IMR-90 (cell line): ENCODE measurements at regions not wholly inside any gene's neighbourhood (a gene's known extent, or its start where the extent isn't known, plus 50 kb on each side); places are given as distances from the start of the nearest gene placed in this dataset.

Experiments
- ATAC-seq: fragments of 200-7000 bp; cut with Tn5 transposase; 2 replicates; pipeline ENCODE4 v1.9.1; 2020; ENCODE audit warnings: low read depth, mild to moderate bottlenecking, moderate library complexity
- BruUV-seq: library from RNA; stranded (reverse); fragments of 400-500 nt; replicated peaks from 2 replicates; lab custom pipeline; 2021; lab: Mats Ljungman, UMichigan
- CTCF ChIA-PET: fragments of 300-600 bp; formaldehyde crosslinking; extraction: SDS; loops from one replicate; lab custom pipeline; 2021; ENCODE audit warnings: antibody characterized with exemption; lab: Yijun Ruan, JAX
- POLR2A ChIA-PET: fragments of 300-600 bp; sonication (Branson Sonifier 250); formaldehyde crosslinking; loops from one replicate; lab custom pipeline; 2022; ENCODE audit warnings: antibody characterized with exemption; ENCODE audit not compliant: unreplicated experiment; lab: Charles Lee
- DNase-seq: peaks from one replicate; pipeline ENCODE4 v3.0.0; 2013
- H2AFZ ChIP-seq: replicated peaks from 2 replicates; pipeline ENCODE3; 2013; ENCODE audit warnings: low read length, mild to moderate bottlenecking; ENCODE audit not compliant: poor library complexity
- H2AK5ac ChIP-seq: 2 replicates; pipeline ENCODE4 v1.6.1; 2013; ENCODE audit warnings: low read depth, low read length, inconsistent platforms
- H2AK9ac ChIP-seq: replicated peaks from 2 replicates; pipeline ENCODE3; 2013; ENCODE audit warnings: mild to moderate bottlenecking, low read depth, low read length, moderate library complexity; ENCODE audit not compliant: poor library complexity
- H2BK120ac ChIP-seq: 2 replicates; pipeline ENCODE4 v1.6.1; 2013; ENCODE audit warnings: low read depth, low read length, inconsistent platforms
- H2BK15ac ChIP-seq: 3 replicates; pipeline ENCODE4 v1.6.1; 2013; ENCODE audit warnings: low read depth, low read length, inconsistent platforms
- H2BK20ac ChIP-seq: 2 replicates; pipeline ENCODE4 v1.6.1; 2013; ENCODE audit warnings: low read depth, mild to moderate bottlenecking, inconsistent platforms, low read length, moderate library complexity
- H2BK5ac ChIP-seq: 2 replicates; pipeline ENCODE4 v1.6.1; 2013; ENCODE audit warnings: mild to moderate bottlenecking, low read depth, low read length, inconsistent platforms; ENCODE audit not compliant: poor library complexity, severe bottlenecking
- H3K14ac ChIP-seq: replicated peaks from 2 replicates; pipeline ENCODE4 v1.6.1; 2013; ENCODE audit warnings: low read depth, low read length, inconsistent platforms
- H3K18ac ChIP-seq: 2 replicates; pipeline ENCODE4 v1.6.1; 2013; ENCODE audit warnings: low read depth, low read length, control low read depth
- H3K23ac ChIP-seq: 2 replicates; pipeline ENCODE4 v1.6.1; 2013; ENCODE audit warnings: low read depth, low read length, inconsistent platforms
- H3K27ac ChIP-seq: 2 replicates; pipeline ENCODE4 v1.5.1; 2013; ENCODE audit warnings: mild to moderate bottlenecking, control low read depth, low read length; ENCODE audit not compliant: insufficient read depth
- H3K27me3 ChIP-seq: 2 replicates; pipeline ENCODE4 v1.6.1; 2013; ENCODE audit warnings: low read length; ENCODE audit not compliant: control insufficient read depth, insufficient read depth
- H3K36me3 ChIP-seq: 2 replicates; pipeline ENCODE4 v1.6.1; 2013; ENCODE audit warnings: low read length, mixed read lengths; ENCODE audit not compliant: control insufficient read depth, insufficient read depth
- H3K4ac ChIP-seq: 2 replicates; pipeline ENCODE4 v1.6.1; 2013; ENCODE audit warnings: low read depth, low read length, inconsistent platforms
- H3K4me1 ChIP-seq: 2 replicates; pipeline ENCODE4 v1.6.1; 2013; ENCODE audit warnings: low read length, mixed read lengths; ENCODE audit not compliant: control insufficient read depth, insufficient read depth
- H3K4me2 ChIP-seq: 2 replicates; pipeline ENCODE4 v1.6.1; 2013; ENCODE audit warnings: low read depth, mild to moderate bottlenecking, control low read depth, low read length, moderate library complexity
- H3K4me3 ChIP-seq: 2 replicates; pipeline ENCODE4 v1.5.1; 2013; ENCODE audit warnings: low read depth, mild to moderate bottlenecking, control low read depth, low read length, moderate library complexity; ENCODE audit not compliant: insufficient read depth
- H3K56ac ChIP-seq: 2 replicates; pipeline ENCODE4 v1.6.1; 2013; ENCODE audit warnings: low read length, inconsistent platforms; ENCODE audit not compliant: insufficient read depth; ENCODE audit errors: extremely low read depth
- H3K79me1 ChIP-seq, 2 experiments: 2 replicates each; pipeline ENCODE4 v1.6.1; 2013; ENCODE audit warnings: low read length in 2 of 2, inconsistent platforms in 1 of 2, low read depth in 1 of 2
- H3K9ac ChIP-seq: 2 replicates; pipeline ENCODE4 v1.6.1; 2013; ENCODE audit warnings: low read depth, low read length, control low read depth
- H3K9me1 ChIP-seq: 2 replicates; pipeline ENCODE4 v1.6.1; 2013; ENCODE audit warnings: low read length, inconsistent platforms; ENCODE audit not compliant: insufficient read depth
- H3K9me3 ChIP-seq: 2 replicates; pipeline ENCODE4 v1.6.1; 2013; ENCODE audit warnings: low read length; ENCODE audit not compliant: control insufficient read depth, insufficient read depth
- H4K20me1 ChIP-seq: 2 replicates; pipeline ENCODE4 v1.6.1; 2013; ENCODE audit warnings: low read length, inconsistent platforms; ENCODE audit not compliant: insufficient read depth
- H4K5ac ChIP-seq: 2 replicates; pipeline ENCODE4 v1.6.1; 2013; ENCODE audit warnings: mild to moderate bottlenecking, low read depth, low read length, control low read depth
- H4K8ac ChIP-seq, 2 experiments: 2 replicates each; pipeline ENCODE4 v1.6.1; 2013; ENCODE audit warnings: low read depth in 2 of 2, low read length in 2 of 2, control low read depth in 1 of 2, inconsistent platforms in 1 of 2
- H4K91ac ChIP-seq: 2 replicates; pipeline ENCODE4 v1.6.1; 2013; ENCODE audit warnings: low read depth, low read length, inconsistent platforms; ENCODE audit not compliant: insufficient read depth
- BHLHE40 ChIP-seq: fragments of 150-350 bp; IDR thresholded peaks from 2 replicates; pipeline ENCODE4 v1.6.1; 2016; ENCODE audit warnings: mild to moderate bottlenecking, low read depth, low read length
- CEBPB ChIP-seq: IDR thresholded peaks from 2 replicates; pipeline ENCODE4 v1.6.1; 2012; ENCODE audit warnings: low read depth, low read length, improper control_type of control experiment
- CHD1 ChIP-seq: IDR thresholded peaks from 2 replicates; pipeline ENCODE4 v1.6.1; 2012; ENCODE audit warnings: low read depth, low read length, improper control_type of control experiment
- FOS ChIP-seq: fragments of 150-350 bp; IDR thresholded peaks from 2 replicates; pipeline ENCODE4 v1.6.1; 2016; ENCODE audit warnings: low read depth, low read length
- MAFK ChIP-seq: IDR thresholded peaks from 2 replicates; pipeline ENCODE4 v1.6.1; 2012; ENCODE audit warnings: low read depth, low read length, improper control_type of control experiment
- MAZ ChIP-seq: IDR thresholded peaks from 2 replicates; pipeline ENCODE4 v1.6.1; 2012; ENCODE audit warnings: low read depth, mild to moderate bottlenecking, low read length, improper control_type of control experiment, moderate library complexity, borderline replicate concordance
- MXI1 ChIP-seq: IDR thresholded peaks from 2 replicates; pipeline ENCODE4 v1.6.1; 2012; ENCODE audit warnings: low read depth, mild to moderate bottlenecking, low read length, moderate library complexity, borderline replicate concordance
- NFE2L2 ChIP-seq: fragments of 150-350 bp; IDR thresholded peaks from 2 replicates; pipeline ENCODE4 v1.6.1; 2016; ENCODE audit warnings: low read depth, mild to moderate bottlenecking, low read length
- POLR2A ChIP-seq: IDR thresholded peaks from 2 replicates; pipeline ENCODE4 v1.6.1; 2012; ENCODE audit warnings: mild to moderate bottlenecking, low read depth, low read length
- RAD21 ChIP-seq: IDR thresholded peaks from 2 replicates; pipeline ENCODE4 v1.6.1; 2012; ENCODE audit warnings: low read length, improper control_type of control experiment
- RCOR1 ChIP-seq: IDR thresholded peaks from 2 replicates; pipeline ENCODE4 v1.6.1; 2012; ENCODE audit warnings: mild to moderate bottlenecking, low read length, improper control_type of control experiment; ENCODE audit not compliant: insufficient replicate concordance
- RFX5 ChIP-seq: IDR thresholded peaks from 2 replicates; pipeline ENCODE4 v1.8.0; 2012; ENCODE audit warnings: low read depth, mild to moderate bottlenecking, low read length, moderate library complexity
- SMC3 ChIP-seq: fragments of 150-350 bp; IDR thresholded peaks from 2 replicates; pipeline ENCODE4 v1.6.1; 2016; ENCODE audit warnings: low read depth, mild to moderate bottlenecking, antibody characterized with exemption, low read length, moderate library complexity
- WGBS, 2 experiments: methylation state at CpG; one replicate each; pipeline versions ENCODE4 v1.1.5 to v1.1.7; 2013; ENCODE audit warnings: missing lambda C conversion rate in 2 of 2; ENCODE audit not compliant: insufficient read length in 1 of 2; ENCODE audit errors: extremely low coverage in 2 of 2; 5-methylcytosine and 5-hydroxymethylcytosine counted together
- dilution Hi-C: fragments of 300-500 bp; cut with HindIII; formaldehyde crosslinking; loops from one replicate; pipeline ENCODE4 v1.14.3; 2018; ENCODE audit warnings: low sequenced_read_pairs; ENCODE audit not compliant: unreplicated experiment
- in situ Hi-C: fragments of 300-500 bp; cut with MboI; formaldehyde crosslinking; loops from 3 replicates; pipeline ENCODE4 v1.14.3; 2019; ENCODE audit warnings: low sequenced_read_pairs, inconsistent platforms, mixed read lengths
- intact Hi-C: fragments of 100-400 bp; cut with micrococcal nuclease; formaldehyde crosslinking; loops from 2 replicates; pipeline ENCODE4 v1.10.0; 2022
- TF ChIP-seq, protein P1 (sequence below): conservative IDR thresholded peaks from 2 replicates; pipeline ENCODE4 v1.5.1; 2012; ENCODE audit warnings: mild to moderate bottlenecking, low read depth, low read length, improper control_type of control experiment
- TF ChIP-seq, protein P2 (sequence below): fragments of 150-350 bp; IDR thresholded peaks from 2 replicates; pipeline ENCODE4 v1.6.1; 2017; ENCODE audit warnings: mild to moderate bottlenecking, antibody characterized with exemption, low read length, low read depth
- TF ChIP-seq, protein P3 (sequence below): fragments of 150-350 bp; IDR thresholded peaks from 2 replicates; pipeline ENCODE4 v1.6.1; 2016; ENCODE audit warnings: low read depth, mild to moderate bottlenecking, low read length, moderate library complexity, borderline replicate concordance

DNA sequence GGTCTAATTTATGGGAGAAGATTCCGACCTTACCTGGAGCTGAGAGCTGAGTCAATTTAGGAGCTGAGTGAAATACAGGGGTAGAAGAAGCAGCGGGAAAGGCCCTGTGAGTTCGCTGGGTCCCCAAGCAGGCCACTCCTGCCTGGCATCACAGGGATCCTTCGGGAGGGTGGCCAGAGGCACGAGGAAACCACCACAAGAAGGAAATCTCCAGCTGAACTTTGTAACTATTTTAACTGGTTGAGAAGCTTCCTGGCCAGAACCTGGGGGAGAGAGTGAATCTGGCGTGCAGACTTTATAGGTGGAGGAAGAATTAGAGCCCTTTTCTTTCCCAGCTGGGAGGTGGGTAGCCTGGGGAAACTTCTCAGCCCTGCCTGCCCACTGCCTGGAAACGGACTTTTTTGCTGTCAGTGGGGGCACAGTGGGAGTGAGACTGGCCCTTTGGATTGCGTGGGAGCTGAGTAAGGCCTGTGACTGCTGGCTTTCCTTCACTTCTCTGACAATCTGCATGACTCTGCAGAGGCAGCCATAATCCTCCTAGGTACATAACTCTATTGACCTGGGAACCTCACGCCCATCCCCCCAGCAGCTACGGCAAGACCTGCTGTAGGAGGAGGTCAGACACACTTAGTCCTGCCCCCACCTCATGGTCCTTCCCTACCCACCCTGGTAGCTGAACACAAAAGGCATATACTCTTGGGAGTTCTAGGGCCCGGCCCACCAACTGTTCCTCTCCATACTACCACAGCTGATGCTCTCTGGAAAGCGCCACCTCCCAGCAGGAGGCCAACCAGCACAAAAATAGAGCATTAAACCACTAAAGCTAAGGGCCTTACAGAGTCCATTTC is 340.7 kb downstream of the CNTN3 start:
- Histone ChIP-seq H3K4me3 (no peak overlapping the region), H2BK15ac (no peak overlapping the region), H4K91ac (no peak overlapping the region), H3K36me3 (no peaks in the 10 kb centered on the region), H3K23ac (no peak overlapping the region), H4K8ac (no peak overlapping the region), H3K9me3 (no peaks in the 10 kb centered on the region), H2BK5ac (no peak overlapping the region), H3K4me2 (no peak overlapping the region), H2AK9ac (no peak overlapping the region), H4K5ac (no peak overlapping the region), H3K79me1 (no peaks in the 10 kb centered on the region), H2BK120ac (no peak overlapping the region), H3K27me3 (no peaks in the 10 kb centered on the region), H2BK20ac (no peak overlapping the region), H3K4ac (no peak overlapping the region), H2AFZ (no peak overlapping the region), H2AK5ac (no peak overlapping the region), H3K56ac (no peak overlapping the region), H3K9me1 (no peaks in the 10 kb centered on the region), H3K4me1 (0 out of 2 replicates have a peak, but pooled peaks cover 2% of the 10 kb centered on the region), H3K18ac (no peak overlapping the region), H3K14ac (no peak overlapping the region), H4K20me1 (no peaks in the 10 kb centered on the region), H3K9ac (no peak overlapping the region), H3K27ac (no peak overlapping the region)
- no TSS peak for BruUV-seq
- CTCF ChIA-PET, result no interaction called here
- in situ Hi-C loops, result no loop called here
- ATAC-seq, result no peak
- dilution Hi-C loops, result no loop called here
- no peak for DNase-seq
- WGBS, 2 experiments, result no CpG with 5 or more reads among the region's 12 CpGs
- intact Hi-C loops, result no loop called here
- POLR2A ChIA-PET, result no interaction called here
- TF ChIP-seq CHD1 (no peak), RAD21 (no peak), FOS (no peak), MAZ (no peak), BHLHE40 (no peak), MAFK (no peak), NFE2L2 (no peak), SMC3 (no peak), RFX5 (no peak), POLR2A (no peak), RCOR1 (no peak), CEBPB (no peak), MXI1 (no peak)
- TF ChIP-seq, protein P1, sequence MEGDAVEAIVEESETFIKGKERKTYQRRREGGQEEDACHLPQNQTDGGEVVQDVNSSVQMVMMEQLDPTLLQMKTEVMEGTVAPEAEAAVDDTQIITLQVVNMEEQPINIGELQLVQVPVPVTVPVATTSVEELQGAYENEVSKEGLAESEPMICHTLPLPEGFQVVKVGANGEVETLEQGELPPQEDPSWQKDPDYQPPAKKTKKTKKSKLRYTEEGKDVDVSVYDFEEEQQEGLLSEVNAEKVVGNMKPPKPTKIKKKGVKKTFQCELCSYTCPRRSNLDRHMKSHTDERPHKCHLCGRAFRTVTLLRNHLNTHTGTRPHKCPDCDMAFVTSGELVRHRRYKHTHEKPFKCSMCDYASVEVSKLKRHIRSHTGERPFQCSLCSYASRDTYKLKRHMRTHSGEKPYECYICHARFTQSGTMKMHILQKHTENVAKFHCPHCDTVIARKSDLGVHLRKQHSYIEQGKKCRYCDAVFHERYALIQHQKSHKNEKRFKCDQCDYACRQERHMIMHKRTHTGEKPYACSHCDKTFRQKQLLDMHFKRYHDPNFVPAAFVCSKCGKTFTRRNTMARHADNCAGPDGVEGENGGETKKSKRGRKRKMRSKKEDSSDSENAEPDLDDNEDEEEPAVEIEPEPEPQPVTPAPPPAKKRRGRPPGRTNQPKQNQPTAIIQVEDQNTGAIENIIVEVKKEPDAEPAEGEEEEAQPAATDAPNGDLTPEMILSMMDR, result no peak
- TF ChIP-seq, protein P2, sequence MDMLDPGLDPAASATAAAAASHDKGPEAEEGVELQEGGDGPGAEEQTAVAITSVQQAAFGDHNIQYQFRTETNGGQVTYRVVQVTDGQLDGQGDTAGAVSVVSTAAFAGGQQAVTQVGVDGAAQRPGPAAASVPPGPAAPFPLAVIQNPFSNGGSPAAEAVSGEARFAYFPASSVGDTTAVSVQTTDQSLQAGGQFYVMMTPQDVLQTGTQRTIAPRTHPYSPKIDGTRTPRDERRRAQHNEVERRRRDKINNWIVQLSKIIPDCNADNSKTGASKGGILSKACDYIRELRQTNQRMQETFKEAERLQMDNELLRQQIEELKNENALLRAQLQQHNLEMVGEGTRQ, result no peak
- TF ChIP-seq, protein P3, sequence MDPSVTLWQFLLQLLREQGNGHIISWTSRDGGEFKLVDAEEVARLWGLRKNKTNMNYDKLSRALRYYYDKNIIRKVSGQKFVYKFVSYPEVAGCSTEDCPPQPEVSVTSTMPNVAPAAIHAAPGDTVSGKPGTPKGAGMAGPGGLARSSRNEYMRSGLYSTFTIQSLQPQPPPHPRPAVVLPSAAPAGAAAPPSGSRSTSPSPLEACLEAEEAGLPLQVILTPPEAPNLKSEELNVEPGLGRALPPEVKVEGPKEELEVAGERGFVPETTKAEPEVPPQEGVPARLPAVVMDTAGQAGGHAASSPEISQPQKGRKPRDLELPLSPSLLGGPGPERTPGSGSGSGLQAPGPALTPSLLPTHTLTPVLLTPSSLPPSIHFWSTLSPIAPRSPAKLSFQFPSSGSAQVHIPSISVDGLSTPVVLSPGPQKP, result no peak
